Lower leg skin (tissue), 3 donors: ENCODE measurements at regions not wholly inside any gene's neighbourhood (a gene's known extent, or its start where the extent isn't known, plus 50 kb on each side); places are given as distances from the start of the nearest gene placed in this dataset.

Experiments
- POLR2A ChIP-seq, 2 donors: fragments of 450-650 bp; IDR thresholded peaks; one replicate each; pipeline ENCODE4 v1.6.1; 2016 to 2017; ENCODE audit warnings: antibody characterized with exemption in 2 of 2, mild to moderate bottlenecking in 1 of 2, moderate library complexity in 1 of 2
- TF ChIP-seq, protein P1 (sequence below), 3 donors: fragments of 450-650 bp; IDR thresholded peaks; one replicate each; pipeline ENCODE4 v1.5.1; 2016; ENCODE audit warnings: antibody characterized with exemption in 3 of 3, mild to moderate bottlenecking in 3 of 3, moderate library complexity in 2 of 3

DNA sequence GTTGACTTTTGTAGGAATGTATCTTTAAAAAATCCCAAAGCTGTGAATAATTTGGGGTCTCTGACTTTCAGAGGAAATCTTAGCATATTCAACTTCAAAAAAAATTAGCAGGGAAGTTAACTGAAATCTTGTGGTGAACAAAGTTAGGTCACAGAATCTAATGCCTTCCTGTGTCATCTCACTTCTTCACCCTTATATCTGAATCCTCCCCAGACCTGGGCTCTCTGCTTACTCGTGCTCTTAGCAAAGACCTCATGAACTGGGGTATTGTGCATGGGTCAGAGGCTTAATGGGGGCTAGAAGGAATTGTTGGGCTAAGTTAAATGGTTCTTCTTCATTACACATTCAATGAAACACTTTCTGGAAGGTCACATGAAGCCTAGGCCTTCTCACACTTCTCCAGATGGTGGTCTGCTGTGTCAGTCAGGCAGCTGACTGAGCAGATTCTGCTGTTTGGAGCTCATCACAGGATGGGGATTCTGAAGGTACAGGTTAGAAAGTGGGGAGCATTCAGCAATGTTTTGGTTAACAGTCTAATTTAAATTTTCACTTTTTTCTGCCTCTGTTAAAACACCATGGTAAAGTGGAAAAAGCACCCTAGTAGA is 131.3 kb downstream of the SUCLG1 start:
- TF ChIP-seq, protein P1, sequence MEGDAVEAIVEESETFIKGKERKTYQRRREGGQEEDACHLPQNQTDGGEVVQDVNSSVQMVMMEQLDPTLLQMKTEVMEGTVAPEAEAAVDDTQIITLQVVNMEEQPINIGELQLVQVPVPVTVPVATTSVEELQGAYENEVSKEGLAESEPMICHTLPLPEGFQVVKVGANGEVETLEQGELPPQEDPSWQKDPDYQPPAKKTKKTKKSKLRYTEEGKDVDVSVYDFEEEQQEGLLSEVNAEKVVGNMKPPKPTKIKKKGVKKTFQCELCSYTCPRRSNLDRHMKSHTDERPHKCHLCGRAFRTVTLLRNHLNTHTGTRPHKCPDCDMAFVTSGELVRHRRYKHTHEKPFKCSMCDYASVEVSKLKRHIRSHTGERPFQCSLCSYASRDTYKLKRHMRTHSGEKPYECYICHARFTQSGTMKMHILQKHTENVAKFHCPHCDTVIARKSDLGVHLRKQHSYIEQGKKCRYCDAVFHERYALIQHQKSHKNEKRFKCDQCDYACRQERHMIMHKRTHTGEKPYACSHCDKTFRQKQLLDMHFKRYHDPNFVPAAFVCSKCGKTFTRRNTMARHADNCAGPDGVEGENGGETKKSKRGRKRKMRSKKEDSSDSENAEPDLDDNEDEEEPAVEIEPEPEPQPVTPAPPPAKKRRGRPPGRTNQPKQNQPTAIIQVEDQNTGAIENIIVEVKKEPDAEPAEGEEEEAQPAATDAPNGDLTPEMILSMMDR (IDR thresholded peaks at IDR 0.05): no peak
- no peak for TF ChIP-seq POLR2A (IDR thresholded peaks at IDR 0.05)
